ENCODE measurements at regions not wholly inside any gene's neighbourhood (a gene's known extent, or its start where the extent isn't known, plus 50 kb on each side); places are given as distances from the start of the nearest gene placed in this dataset.
"Not testable (repeated sequence)": the region's sequence is repeated elsewhere in the genome, so short reads cannot be mapped to it uniquely, and the experiment has no call there.

DNA sequence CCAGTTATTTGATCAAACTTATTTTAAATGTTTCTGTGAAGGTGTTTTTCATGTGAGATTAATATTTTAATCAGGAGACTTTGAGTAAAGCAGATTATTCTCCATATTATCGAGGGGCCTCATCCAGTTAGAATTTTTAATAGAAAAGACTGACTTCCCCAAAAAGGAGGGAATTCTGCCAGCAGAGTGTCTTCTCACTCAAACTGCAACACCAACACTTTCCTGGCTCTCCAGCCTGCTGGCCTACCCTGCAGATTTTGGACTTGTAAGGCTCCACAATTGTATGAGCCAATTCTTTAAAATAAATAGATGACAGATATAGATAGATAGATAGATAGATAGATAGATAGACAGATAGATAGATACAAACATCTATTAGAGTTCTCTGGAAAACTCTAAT, 155.7 kb downstream of the SEC23A start:
- no peak for ATAC-seq
- Histone ChIP-seq H3K36me3 (no peaks in the 10 kb centered on the region), H3K4me1 (no peaks in the 10 kb centered on the region), H3K27ac (no peak overlapping the region), H3K4me3 (no peak overlapping the region), H3K9me3 (no peaks in the 10 kb centered on the region), H3K27me3 (no peaks in the 10 kb centered on the region)
- TF ChIP-seq, protein P1, sequence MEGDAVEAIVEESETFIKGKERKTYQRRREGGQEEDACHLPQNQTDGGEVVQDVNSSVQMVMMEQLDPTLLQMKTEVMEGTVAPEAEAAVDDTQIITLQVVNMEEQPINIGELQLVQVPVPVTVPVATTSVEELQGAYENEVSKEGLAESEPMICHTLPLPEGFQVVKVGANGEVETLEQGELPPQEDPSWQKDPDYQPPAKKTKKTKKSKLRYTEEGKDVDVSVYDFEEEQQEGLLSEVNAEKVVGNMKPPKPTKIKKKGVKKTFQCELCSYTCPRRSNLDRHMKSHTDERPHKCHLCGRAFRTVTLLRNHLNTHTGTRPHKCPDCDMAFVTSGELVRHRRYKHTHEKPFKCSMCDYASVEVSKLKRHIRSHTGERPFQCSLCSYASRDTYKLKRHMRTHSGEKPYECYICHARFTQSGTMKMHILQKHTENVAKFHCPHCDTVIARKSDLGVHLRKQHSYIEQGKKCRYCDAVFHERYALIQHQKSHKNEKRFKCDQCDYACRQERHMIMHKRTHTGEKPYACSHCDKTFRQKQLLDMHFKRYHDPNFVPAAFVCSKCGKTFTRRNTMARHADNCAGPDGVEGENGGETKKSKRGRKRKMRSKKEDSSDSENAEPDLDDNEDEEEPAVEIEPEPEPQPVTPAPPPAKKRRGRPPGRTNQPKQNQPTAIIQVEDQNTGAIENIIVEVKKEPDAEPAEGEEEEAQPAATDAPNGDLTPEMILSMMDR (IDR thresholded peaks at IDR 0.05): no peak
- intact Hi-C loops (cut with DNase I): no loop called here
- no peak for DNase-seq

DNA sequence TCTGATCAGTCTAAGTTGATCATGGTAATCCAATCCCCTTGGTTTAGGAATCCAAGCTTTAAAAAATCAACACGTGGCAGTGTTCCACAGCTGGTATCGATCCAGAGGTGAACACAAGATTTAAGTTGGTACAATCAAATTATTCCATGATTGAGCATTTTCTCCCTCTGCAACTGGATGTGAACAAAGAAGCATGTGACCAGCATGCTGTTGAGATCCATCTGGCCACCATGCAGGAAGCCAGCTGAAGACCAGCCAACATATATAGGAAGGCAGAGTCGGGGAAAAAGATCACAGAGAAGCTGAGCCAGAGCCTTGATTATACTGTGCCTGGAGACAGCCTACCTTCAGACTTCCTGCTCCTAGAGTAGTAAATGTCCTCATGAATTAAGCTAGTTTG, 158.3 kb downstream of the SEC23A start:
- intact Hi-C loops (cut with DNase I): no loop called here
- Histone ChIP-seq H3K4me1 (no peaks in the 10 kb centered on the region), H3K9me3 (no peaks in the 10 kb centered on the region), H3K36me3 (no peaks in the 10 kb centered on the region), H3K4me3 (no peak overlapping the region), H3K27ac (no peak overlapping the region), H3K27me3 (no peaks in the 10 kb centered on the region)
- DNase-seq (no peak), ATAC-seq (no peak)
- TF ChIP-seq, protein P1 (IDR thresholded peaks at IDR 0.05): no peak

DNA sequence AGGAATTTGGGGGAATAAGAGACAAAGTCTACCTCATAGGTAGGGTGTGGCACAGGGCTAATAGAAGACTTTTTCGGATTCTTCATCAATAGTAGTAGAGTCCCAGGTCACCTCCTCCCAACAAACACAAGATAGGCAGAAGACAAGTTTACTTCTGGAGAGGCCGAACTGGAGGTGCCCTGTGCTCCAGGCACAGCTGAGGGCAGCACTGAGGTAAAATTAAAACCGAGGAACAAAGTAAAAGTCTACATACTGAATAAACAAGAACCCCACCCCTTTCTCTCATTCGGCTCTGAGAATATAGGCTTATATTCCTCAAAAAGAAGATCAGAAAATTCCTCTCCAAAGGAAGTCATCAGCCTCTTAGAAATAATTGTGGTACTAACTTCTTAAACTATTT, 161.5 kb downstream of the SEC23A start:
- no peak for ATAC-seq
- no peaks in the 10 kb centered on the region for H3K27me3 ChIP-seq
- TF ChIP-seq, protein P1 (IDR thresholded peaks at IDR 0.05): no peak
- H3K9me3 ChIP-seq: no peaks in the 10 kb centered on the region
- intact Hi-C loops (cut with DNase I): no loop called here
- no peak overlapping the region for H3K4me3 ChIP-seq
- no peak overlapping the region for H3K27ac ChIP-seq
- H3K4me1 ChIP-seq: no peaks in the 10 kb centered on the region
- no peak for DNase-seq
- no peaks in the 10 kb centered on the region for H3K36me3 ChIP-seq

DNA sequence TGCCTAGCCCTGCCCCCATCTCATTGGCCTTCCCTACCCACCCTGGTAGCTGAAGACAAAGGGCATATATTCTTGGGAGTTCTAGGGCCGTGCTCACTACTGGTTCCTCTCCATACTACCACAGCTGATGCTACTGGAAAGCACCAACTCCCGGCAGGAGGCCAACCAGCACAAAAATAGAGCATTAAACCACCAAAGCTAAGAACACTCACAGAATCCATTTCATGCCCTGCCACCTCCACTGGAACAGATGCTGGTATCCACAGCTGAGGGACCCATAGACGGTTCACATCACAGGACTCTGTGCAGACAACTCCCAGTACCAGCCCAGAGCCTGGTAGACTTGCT, 170.4 kb downstream of the SEC23A start:
- H3K27ac ChIP-seq; intact Hi-C loops (cut with DNase I); H3K27me3 ChIP-seq; ATAC-seq; H3K9me3 ChIP-seq; H3K4me1 ChIP-seq; H3K4me3 ChIP-seq; H3K36me3 ChIP-seq; DNase-seq: not testable (repeated sequence)

DNA sequence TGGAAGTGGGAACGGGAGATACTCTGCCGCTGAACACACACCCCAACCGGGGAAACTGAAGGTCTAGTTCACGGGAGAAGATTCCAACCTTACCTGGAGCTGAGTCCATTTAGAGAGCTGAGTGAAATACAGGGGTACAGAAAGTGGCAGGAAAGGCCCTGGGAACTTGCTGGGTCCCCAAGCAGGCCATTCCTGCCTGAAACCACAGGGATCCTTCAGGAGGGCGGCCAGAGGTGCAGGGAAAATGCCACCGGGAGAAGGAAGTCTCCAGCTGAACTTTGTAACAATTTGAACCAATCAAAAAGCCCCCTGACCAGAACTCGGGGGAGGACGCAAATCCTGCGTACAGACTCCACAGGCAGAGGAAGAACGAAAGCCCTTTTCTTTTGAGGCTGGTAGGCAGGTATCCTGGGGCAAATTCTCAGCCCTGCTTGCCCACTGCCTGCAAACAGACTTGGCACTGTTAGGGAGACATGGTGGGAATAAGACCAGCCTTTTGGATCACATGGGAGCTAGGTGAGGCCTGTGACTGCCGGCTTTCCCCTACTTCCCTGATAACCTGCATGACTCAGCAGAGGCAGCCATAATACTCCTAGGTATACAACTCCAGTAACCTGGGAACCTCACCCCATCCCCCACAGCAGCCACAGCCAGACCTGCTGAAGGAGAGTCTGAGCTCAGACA, 170.9 kb downstream of the SEC23A start:
- DNase-seq (no peak), ATAC-seq (no peak)
- Histone ChIP-seq H3K4me1 (no peaks in the 10 kb centered on the region), H3K36me3 (no peaks in the 10 kb centered on the region), H3K27ac (no peak overlapping the region), H3K9me3 (no peaks in the 10 kb centered on the region), H3K4me3 (no peak overlapping the region), H3K27me3 (no peaks in the 10 kb centered on the region)
- TF ChIP-seq, protein P1 (IDR thresholded peaks at IDR 0.05): no peak
- intact Hi-C loops (cut with DNase I): no loop called here

DNA sequence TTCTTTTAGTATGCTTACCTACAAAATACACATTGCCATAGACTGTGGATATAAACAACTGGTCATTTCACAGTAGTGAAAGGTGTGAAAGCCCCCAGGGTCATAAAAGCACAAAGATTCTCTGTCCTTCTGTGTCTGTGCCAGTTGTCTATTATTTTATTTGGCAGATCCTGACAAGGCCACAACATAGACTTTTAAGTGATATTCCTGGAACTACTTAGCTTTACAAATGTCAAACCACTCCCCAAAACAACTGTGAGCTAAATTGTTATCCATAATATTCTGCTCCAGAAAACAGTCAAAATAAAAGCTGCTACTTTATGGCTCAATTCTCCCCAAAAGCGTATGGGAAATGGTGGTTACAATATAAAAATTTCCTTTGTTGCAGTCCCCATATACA, 172.1 kb downstream of the SEC23A start:
- ATAC-seq: no peak

More for the DNA sequence above, 172.1 kb downstream of the SEC23A start:
- no peaks in the 10 kb centered on the region for H3K9me3 ChIP-seq
- H3K36me3 ChIP-seq: no peaks in the 10 kb centered on the region
- DNase-seq: no peak
- no peak overlapping the region for H3K27ac ChIP-seq
- intact Hi-C loops (cut with DNase I): no loop called here
- no peaks in the 10 kb centered on the region for H3K4me1 ChIP-seq
- TF ChIP-seq, protein P1 (IDR thresholded peaks at IDR 0.05): no peak
- no peak overlapping the region for H3K4me3 ChIP-seq
- no peaks in the 10 kb centered on the region for H3K27me3 ChIP-seq
